Kidney capillary endothelial cell (primary cell): ENCODE measurements at regions not wholly inside any gene's neighbourhood (a gene's known extent, or its start where the extent isn't known, plus 50 kb on each side); places are given as distances from the start of the nearest gene placed in this dataset.

ENCODE experiments used
- DNase-seq: peaks from one replicate; pipeline ENCODE4 v3.0.0-alpha.2; 2018; ENCODE audit warnings: low spot score

GRCh38 chr2:195055996-195056395 is 601.0 kb upstream of the SLC39A10 start:
- no peak for DNase-seq

- DNase-seq = no peak
These were observed 605.6 kb upstream of the SLC39A10 start for GRCh38 chr2:195051401-195051800.

- no peak for DNase-seq
These were observed 607.5 kb upstream of the SLC39A10 start for GRCh38 chr2:195049372-195050031.

GRCh38 chr2:195047955-195048354 is 609.1 kb upstream of the SLC39A10 start:
- DNase-seq = no peak

GRCh38 chr2:195044801-195045200 is 612.2 kb upstream of the SLC39A10 start:
- DNase-seq = no peak

- DNase-seq = no peak
These were observed 618.9 kb upstream of the SLC39A10 start for GRCh38 chr2:195038153-195038552.

GRCh38 chr2:195037045-195037444 is 620.0 kb upstream of the SLC39A10 start:
- no peak for DNase-seq

- DNase-seq = no peak
These were observed 625.6 kb upstream of the SLC39A10 start for GRCh38 chr2:195031411-195031810.

- DNase-seq = no peak
These were observed 627.0 kb upstream of the SLC39A10 start for GRCh38 chr2:195029804-195030654.

GRCh38 chr2:195027947-195028346 is 629.1 kb upstream of the SLC39A10 start:
- no peak for DNase-seq

GRCh38 chr2:195026261-195026660 is 630.8 kb upstream of the SLC39A10 start:
- DNase-seq = no peak

- no peak for DNase-seq
These were observed 634.6 kb upstream of the SLC39A10 start for GRCh38 chr2:195022508-195022830.

- DNase-seq = no peak
These were observed 635.1 kb upstream of the SLC39A10 start for GRCh38 chr2:195021711-195022507.

GRCh38 chr2:195018462-195018861 is 638.6 kb upstream of the SLC39A10 start:
- no peak for DNase-seq

- DNase-seq = no peak
These were observed 639.1 kb upstream of the SLC39A10 start for GRCh38 chr2:195017890-195018289.

GRCh38 chr2:195016841-195017240 is 640.2 kb upstream of the SLC39A10 start:
- no peak for DNase-seq

- no peak for DNase-seq
These were observed 647.8 kb upstream of the SLC39A10 start for GRCh38 chr2:195009202-195009601.

- no peak for DNase-seq
These were observed 650.2 kb upstream of the SLC39A10 start for GRCh38 chr2:195006856-195007255.

- DNase-seq = no peak
These were observed 653.0 kb upstream of the SLC39A10 start for GRCh38 chr2:195003881-195004471.

GRCh38 chr2:195001924-195002323 is 655.1 kb upstream of the SLC39A10 start:
- DNase-seq = no peak

- no peak for DNase-seq
These were observed 657.3 kb upstream of the SLC39A10 start for GRCh38 chr2:194999771-195000170.

- DNase-seq = no peak
These were observed 664.4 kb upstream of the SLC39A10 start for GRCh38 chr2:194992648-194993047.
